CD4-positive, alpha-beta T cell (primary cell): ENCODE measurements at regions not wholly inside any gene's neighbourhood (a gene's known extent, or its start where the extent isn't known, plus 50 kb on each side); places are given as distances from the start of the nearest gene placed in this dataset.

Experiments used
- ATAC-seq: fragments of 200-7000 bp; cut with Tn5 transposase; one replicate; pipeline ENCODE4 v1.10.0; 2022; ENCODE audit warnings: mild to moderate bottlenecking; ENCODE audit not compliant: poor library complexity
- CTCF ChIA-PET: fragments of 350-600 bp; sonication (Branson Sonifier 250); formaldehyde crosslinking; loops from one replicate; lab custom pipeline; 2021; ENCODE audit warnings: antibody characterized with exemption, inconsistent platforms; lab: Charles Lee
- POLR2A ChIA-PET: fragments of 350-600 bp; sonication (Branson Sonifier 250); formaldehyde crosslinking; loops from one replicate; lab custom pipeline; 2021; ENCODE audit warnings: antibody characterized with exemption, inconsistent platforms; lab: Charles Lee
- DNase-seq, 14 experiments: peaks; one replicate each; pipeline ENCODE4 v3.0.0-alpha.2; 2013 to 2020; ENCODE audit warnings: mixed read lengths in 2 of 14
- H3K27ac ChIP-seq, 2 donors: one replicate each; pipeline versions ENCODE4 v1.5.1 to v1.7.0; 2013; ENCODE audit warnings: low read length in 2 of 2, low read depth in 1 of 2, mild to moderate bottlenecking in 1 of 2
- H3K27me3 ChIP-seq, 2 experiments: 1 replicate in 1 of 2; 2 replicates in 1 of 2; pipeline versions ENCODE4 v1.6.1 to v1.7.0; 2013; ENCODE audit warnings: low read length in 2 of 2, control low read depth in 1 of 2, mild to moderate bottlenecking in 1 of 2, moderate library complexity in 1 of 2; ENCODE audit not compliant: insufficient read depth in 2 of 2, control insufficient read depth in 1 of 2
- H3K36me3 ChIP-seq: one replicate; pipeline ENCODE4 v1.6.1; 2013; ENCODE audit warnings: low read length, control low read depth; ENCODE audit not compliant: insufficient read depth
- H3K4me1 ChIP-seq: one replicate; pipeline ENCODE4 v1.6.1; 2013; ENCODE audit warnings: low read length, control low read depth; ENCODE audit not compliant: insufficient read depth
- H3K4me3 ChIP-seq: one replicate; pipeline ENCODE4 v1.5.1; 2013; ENCODE audit warnings: mild to moderate bottlenecking, low read length, moderate library complexity
- H3K9me3 ChIP-seq, 2 experiments: 1 replicate in 1 of 2; 2 replicates in 1 of 2; pipeline versions ENCODE4 v1.6.1 to v1.7.0; 2013; ENCODE audit warnings: low read length in 2 of 2, mild to moderate bottlenecking in 2 of 2, control low read depth in 1 of 2, moderate library complexity in 1 of 2; ENCODE audit not compliant: control insufficient read depth in 1 of 2, insufficient read depth in 1 of 2
- H3K27ac Mint-ChIP-seq: one replicate; pipeline ENCODE4 v1.8.0; 2020; ENCODE audit warnings: mixed read lengths
- H3K27me3 Mint-ChIP-seq: one replicate; pipeline ENCODE4 v1.8.0; 2021; ENCODE audit warnings: mixed read lengths
- H3K36me3 Mint-ChIP-seq: one replicate; pipeline ENCODE4 v1.8.0; 2021; ENCODE audit warnings: low read depth, mixed read lengths
- H3K4me1 Mint-ChIP-seq: one replicate; pipeline ENCODE4 v1.8.0; 2021; ENCODE audit warnings: low read depth, mixed read lengths
- H3K4me3 Mint-ChIP-seq: one replicate; pipeline ENCODE4 v1.8.0; 2020; ENCODE audit warnings: mild to moderate bottlenecking, mixed read lengths
- H3K9me3 Mint-ChIP-seq: one replicate; pipeline ENCODE4 v1.8.0; 2020; ENCODE audit warnings: mixed read lengths
- CTCF ChIP-seq: fragments of 200-600 bp; IDR thresholded peaks from one replicate; pipeline ENCODE4 v1.8.0; 2022; ENCODE audit warnings: antibody characterized with exemption, mild to moderate bottlenecking
- intact Hi-C, 2 experiments: fragments of 100-400 bp; cut with DNase I in 1 of 2; cut with micrococcal nuclease in 1 of 2; formaldehyde crosslinking; loops; one replicate each; pipeline versions ENCODE4 v1.15.1 to v1.9.0; 2023 to 2025; cut with DNase I, micrococcal nuclease

- intact Hi-C loops: no loop called here
These were observed 137.8 kb upstream of the CPEB2 start for GRCh38 chr4:14864365-14865030.

GRCh38 chr4:14865031-14865366, 137.3 kb upstream of the CPEB2 start:
- DNase-seq: no peak
- Histone ChIP-seq H3K9me3 (no peaks in the 10 kb centered on the region), H3K4me1 (no peaks in the 10 kb centered on the region), H3K4me3 (no peak overlapping the region), H3K36me3 (no peaks in the 10 kb centered on the region), H3K27me3 (peaks cover 0 to 8% of the 10 kb centered on the region in 2 experiments), H3K27ac (no peak overlapping the region)
- no peaks in the 10 kb centered on the region for H3K36me3 Mint-ChIP-seq
- peaks cover 56% of the 10 kb centered on the region for H3K27me3 Mint-ChIP-seq
- no peak for TF ChIP-seq CTCF
- no peak overlapping the region for H3K4me3 Mint-ChIP-seq
- intact Hi-C loops: no loop called here
- H3K27ac Mint-ChIP-seq: no peak overlapping the region
- POLR2A ChIA-PET: no interaction called here
- no peak for ATAC-seq
- no peaks in the 10 kb centered on the region for H3K9me3 Mint-ChIP-seq
- CTCF ChIA-PET: no interaction called here
- no peaks in the 10 kb centered on the region for H3K4me1 Mint-ChIP-seq

More at GRCh38 chr4:14864365-14865030, 137.8 kb upstream of the CPEB2 start:
- H3K27ac ChIP-seq: no peak overlapping the region
- H3K27ac Mint-ChIP-seq: no peak overlapping the region
- no peak for ATAC-seq
- no peak overlapping the region for H3K4me3 ChIP-seq
- no peaks in the 10 kb centered on the region for H3K36me3 Mint-ChIP-seq
- H3K4me1 ChIP-seq: no peaks in the 10 kb centered on the region
- peak in 1 of 14 experiments; percentile 13 for DNase-seq
- H3K4me1 Mint-ChIP-seq: no peaks in the 10 kb centered on the region
- peaks cover 0 to 8% of the 10 kb centered on the region in 2 experiments for H3K27me3 ChIP-seq
- H3K9me3 Mint-ChIP-seq: no peaks in the 10 kb centered on the region
- no peaks in the 10 kb centered on the region for H3K9me3 ChIP-seq
- no peak for TF ChIP-seq CTCF
- H3K27me3 Mint-ChIP-seq: peaks cover 57% of the 10 kb centered on the region
- CTCF ChIA-PET: no interaction called here
- H3K4me3 Mint-ChIP-seq: no peak overlapping the region
- POLR2A ChIA-PET: no interaction called here
- no peaks in the 10 kb centered on the region for H3K36me3 ChIP-seq

- H3K27me3 Mint-ChIP-seq: peaks cover 59% of the 10 kb centered on the region
- H3K4me3 Mint-ChIP-seq: no peak overlapping the region
- Histone ChIP-seq H3K4me3 (no peak overlapping the region), H3K4me1 (no peaks in the 10 kb centered on the region), H3K27ac (no peak overlapping the region), H3K27me3 (peaks cover 0 to 4% of the 10 kb centered on the region in 2 experiments), H3K9me3 (no peaks in the 10 kb centered on the region), H3K36me3 (no peaks in the 10 kb centered on the region)
- no peaks in the 10 kb centered on the region for H3K4me1 Mint-ChIP-seq
- no peak for DNase-seq
- POLR2A ChIA-PET: no interaction called here
- no peaks in the 10 kb centered on the region for H3K36me3 Mint-ChIP-seq
- intact Hi-C loops: no loop called here
- no peak for TF ChIP-seq CTCF
- no peaks in the 10 kb centered on the region for H3K9me3 Mint-ChIP-seq
- CTCF ChIA-PET: no interaction called here
- ATAC-seq: no peak
- no peak overlapping the region for H3K27ac Mint-ChIP-seq
These were observed 136.5 kb upstream of the CPEB2 start for GRCh38 chr4:14865804-14866203.
